Endothelial cell of umbilical vein (primary cell): ENCODE measurements at regions not wholly inside any gene's neighbourhood (a gene's known extent, or its start where the extent isn't known, plus 50 kb on each side); places are given as distances from the start of the nearest gene placed in this dataset.

Experiments used
- MAX ChIP-seq: IDR thresholded peaks from 2 replicates; pipeline ENCODE4 v1.6.1; 2011; ENCODE audit not compliant: insufficient read depth, insufficient read length
- POLR2A ChIP-seq: IDR thresholded peaks from 2 replicates; pipeline ENCODE4 v1.6.1; 2012; ENCODE audit warnings: low read depth, mild to moderate bottlenecking, control low read depth, low read length
- TF ChIP-seq, protein P1 (sequence below), 2 donors: IDR thresholded peaks; 1 replicate in 1 of 2; 2 replicates in 1 of 2; pipeline ENCODE4 v1.5.1; 2011; ENCODE audit warnings: low read length in 2 of 2, mild to moderate bottlenecking in 2 of 2, moderate library complexity in 2 of 2, control low read depth in 1 of 2, inconsistent platforms in 1 of 2, low read depth in 1 of 2; ENCODE audit not compliant: insufficient read depth in 1 of 2; ENCODE audit errors: extremely low read depth in 1 of 2

DNA sequence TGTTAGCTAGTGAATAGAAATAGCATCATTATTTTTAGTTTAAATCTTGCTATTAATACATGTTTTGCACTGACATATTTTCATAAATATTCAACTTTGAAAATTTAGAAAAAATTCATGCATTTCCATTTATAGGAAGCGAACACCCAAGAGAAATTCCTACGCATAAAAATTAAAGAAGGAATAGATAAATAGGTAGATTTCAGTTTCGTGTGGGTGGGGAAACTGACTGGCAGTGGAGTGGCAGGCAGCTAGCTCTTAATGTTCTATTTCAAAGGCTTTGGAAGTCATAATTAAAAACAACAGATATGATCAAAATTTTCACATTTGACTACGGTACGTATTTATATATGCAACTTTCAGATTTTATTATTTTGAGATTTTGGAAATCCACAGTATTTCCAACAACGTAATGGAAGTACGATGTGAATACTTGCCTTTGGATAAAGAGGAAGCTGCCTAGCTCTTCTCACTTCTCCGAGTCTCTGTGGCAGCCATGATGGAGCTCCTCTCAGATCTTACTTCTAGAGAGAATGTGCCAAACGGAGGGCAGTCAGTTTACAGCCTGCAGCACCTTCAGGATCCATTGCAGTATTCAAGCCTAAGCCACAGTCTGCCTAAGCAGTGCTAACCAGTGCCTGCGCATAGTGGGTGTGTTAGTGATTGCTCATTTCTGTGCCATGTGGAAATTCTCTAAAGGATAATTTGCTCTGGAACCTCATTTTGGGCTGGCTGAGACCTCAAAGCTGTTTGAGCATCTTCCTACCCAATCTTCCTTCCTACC, 62.9 kb upstream of the RGS4 start:
- TF ChIP-seq MAX: no peak
- no peak for TF ChIP-seq POLR2A
- TF ChIP-seq, protein P1, sequence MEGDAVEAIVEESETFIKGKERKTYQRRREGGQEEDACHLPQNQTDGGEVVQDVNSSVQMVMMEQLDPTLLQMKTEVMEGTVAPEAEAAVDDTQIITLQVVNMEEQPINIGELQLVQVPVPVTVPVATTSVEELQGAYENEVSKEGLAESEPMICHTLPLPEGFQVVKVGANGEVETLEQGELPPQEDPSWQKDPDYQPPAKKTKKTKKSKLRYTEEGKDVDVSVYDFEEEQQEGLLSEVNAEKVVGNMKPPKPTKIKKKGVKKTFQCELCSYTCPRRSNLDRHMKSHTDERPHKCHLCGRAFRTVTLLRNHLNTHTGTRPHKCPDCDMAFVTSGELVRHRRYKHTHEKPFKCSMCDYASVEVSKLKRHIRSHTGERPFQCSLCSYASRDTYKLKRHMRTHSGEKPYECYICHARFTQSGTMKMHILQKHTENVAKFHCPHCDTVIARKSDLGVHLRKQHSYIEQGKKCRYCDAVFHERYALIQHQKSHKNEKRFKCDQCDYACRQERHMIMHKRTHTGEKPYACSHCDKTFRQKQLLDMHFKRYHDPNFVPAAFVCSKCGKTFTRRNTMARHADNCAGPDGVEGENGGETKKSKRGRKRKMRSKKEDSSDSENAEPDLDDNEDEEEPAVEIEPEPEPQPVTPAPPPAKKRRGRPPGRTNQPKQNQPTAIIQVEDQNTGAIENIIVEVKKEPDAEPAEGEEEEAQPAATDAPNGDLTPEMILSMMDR (IDR thresholded peaks at IDR 0.05; ENCODE audit: extremely low read depth in 1 of 2, insufficient read depth in 1 of 2, low read depth in 1 of 2, low read length in 2 of 2): no peak
